Body of pancreas (tissue), 4 donors: ENCODE measurements at regions not wholly inside any gene's neighbourhood (a gene's known extent, or its start where the extent isn't known, plus 50 kb on each side); places are given as distances from the start of the nearest gene placed in this dataset.

ENCODE experiments used
- ATAC-seq: fragments of 150-250 bp; one replicate; pipeline ENCODE4 v1.9.1; 2016
- DNase-seq, 4 donors: peaks; one replicate each; pipeline ENCODE4 v3.0.0-alpha.2; 2019
- H3K27ac ChIP-seq, 4 donors: fragments of 200-600 bp; sonication (generic); 1 replicate in 3 of 4; 2 replicates in 1 of 4; pipeline versions ENCODE4 v1.5.1 to v1.6.1; 2016 to 2019; ENCODE audit warnings: mild to moderate bottlenecking in 1 of 4, mixed read lengths in 1 of 4, moderate library complexity in 1 of 4
- H3K27me3 ChIP-seq, 2 donors: fragments of 200-600 bp; sonication (generic); one replicate each; pipeline ENCODE4 v1.6.0; 2016; ENCODE audit warnings: mild to moderate bottlenecking in 1 of 2
- H3K36me3 ChIP-seq, 2 donors: fragments of 200-600 bp; sonication (generic); replicated peaks in 1 of 2; 2 replicates each; pipeline ENCODE4 v1.5.1; 2016; ENCODE audit warnings: low read depth in 2 of 2; ENCODE audit not compliant: insufficient read depth in 1 of 2
- H3K4me1 ChIP-seq: fragments of 200-600 bp; sonication (generic); one replicate; pipeline ENCODE4 v1.6.0; 2016
- H3K4me3 ChIP-seq, 2 donors: fragments of 200-600 bp; sonication (generic); 1 replicate in 1 of 2; 2 replicates in 1 of 2; pipeline ENCODE4 v1.5.1; 2016 to 2019
- H3K9me3 ChIP-seq, 3 donors: fragments of 200-600 bp; sonication (generic); 1 replicate in 2 of 3; 2 replicates in 1 of 3; pipeline ENCODE4 v1.5.1; 2016
- CTCF ChIP-seq, 7 experiments: fragments of 450-650 bp in 4 of 7; fragments of 200-600 bp in 3 of 7; sonication (generic) in 3 of 7; IDR thresholded peaks; one replicate each; pipeline ENCODE4 v1.5.1; 2016 to 2019; ENCODE audit warnings: antibody characterized with exemption in 7 of 7
- POLR2A ChIP-seq, 3 donors: fragments of 450-650 bp; IDR thresholded peaks; one replicate each; pipeline ENCODE4 v1.6.1; 2016; ENCODE audit warnings: antibody characterized with exemption in 3 of 3, mild to moderate bottlenecking in 2 of 3
- WGBS, 2 donors: methylation state at CpG; one replicate each; pipeline ENCODE4 v1.1.5; 2017; 5-methylcytosine and 5-hydroxymethylcytosine counted together
- intact Hi-C: fragments of 100-400 bp; cut with DNase I; formaldehyde crosslinking; loops from one replicate; pipeline ENCODE4 v1.15.1; 2023

GRCh38 chr6:66860328-66860727 is 1153.3 kb upstream of the EYS start:
- H3K4me3 ChIP-seq = no peak overlapping the region
- 46 to 55% methylated on average over 3 of the region's 3 CpGs for WGBS, 2 donors
- H3K4me1 ChIP-seq = no peaks in the 10 kb centered on the region
- no peaks in the 10 kb centered on the region for H3K9me3 ChIP-seq
- H3K36me3 ChIP-seq = no peaks in the 10 kb centered on the region
- TF ChIP-seq POLR2A (IDR thresholded peaks at IDR 0.05) (no peak), CTCF (IDR thresholded peaks at IDR 0.05) (no peak)
- intact Hi-C loops = no loop called here
- H3K27me3 ChIP-seq = no peaks in the 10 kb centered on the region
- no peak overlapping the region for H3K27ac ChIP-seq
- no peak for ATAC-seq
- DNase-seq = no peak

DNA sequence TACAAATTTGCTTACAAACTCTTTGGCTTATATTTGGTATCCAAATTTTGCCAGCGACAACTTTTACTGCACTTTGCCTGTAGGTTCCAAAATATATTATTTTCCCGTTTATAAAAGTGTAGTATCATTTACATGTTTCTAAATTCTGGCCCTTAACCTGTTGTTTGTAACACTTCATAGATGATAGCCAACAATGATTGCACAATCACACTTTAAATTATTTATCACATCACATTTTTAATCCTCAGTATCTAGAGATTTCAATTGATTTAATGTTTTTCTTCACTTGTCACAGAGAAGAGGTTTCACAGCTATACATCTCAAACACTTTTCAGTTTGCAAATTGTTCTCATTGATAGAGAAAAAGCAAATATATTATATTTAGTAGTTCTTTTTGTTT is 1151.2 kb upstream of the EYS start:
- Histone ChIP-seq H3K27me3 (no peaks in the 10 kb centered on the region), H3K27ac (no peak overlapping the region), H3K4me1 (no peaks in the 10 kb centered on the region), H3K36me3 (no peaks in the 10 kb centered on the region), H3K4me3 (no peak overlapping the region), H3K9me3 (no peaks in the 10 kb centered on the region)
- 47 to 56% methylated on average over 2 of the region's 2 CpGs for WGBS, 2 donors
- ATAC-seq (no peak), DNase-seq (no peak)
- no peak for TF ChIP-seq CTCF (IDR thresholded peaks at IDR 0.05)
- no peak for TF ChIP-seq POLR2A (IDR thresholded peaks at IDR 0.05)
- intact Hi-C loops = no loop called here

DNA sequence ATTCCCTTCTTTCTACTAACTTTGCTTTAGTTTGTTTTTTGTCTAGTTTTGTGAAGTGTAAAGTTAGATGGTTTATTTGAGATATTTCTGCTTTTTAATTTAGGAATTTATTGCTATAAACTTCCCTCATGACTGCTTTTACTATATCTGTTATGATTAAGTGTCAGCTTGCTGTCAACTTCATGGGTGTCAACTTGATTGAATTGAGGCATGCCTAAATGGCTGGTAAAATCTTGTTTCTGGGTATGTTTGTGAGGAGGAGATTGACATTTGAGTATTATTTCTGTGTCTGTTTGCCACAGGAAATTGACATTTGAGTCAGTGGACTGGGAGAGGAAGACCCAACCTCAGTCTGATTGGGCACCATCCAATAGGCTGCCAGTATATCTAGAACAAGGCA is 1147.0 kb upstream of the EYS start:
- H3K27ac ChIP-seq = no peak overlapping the region

DNA sequence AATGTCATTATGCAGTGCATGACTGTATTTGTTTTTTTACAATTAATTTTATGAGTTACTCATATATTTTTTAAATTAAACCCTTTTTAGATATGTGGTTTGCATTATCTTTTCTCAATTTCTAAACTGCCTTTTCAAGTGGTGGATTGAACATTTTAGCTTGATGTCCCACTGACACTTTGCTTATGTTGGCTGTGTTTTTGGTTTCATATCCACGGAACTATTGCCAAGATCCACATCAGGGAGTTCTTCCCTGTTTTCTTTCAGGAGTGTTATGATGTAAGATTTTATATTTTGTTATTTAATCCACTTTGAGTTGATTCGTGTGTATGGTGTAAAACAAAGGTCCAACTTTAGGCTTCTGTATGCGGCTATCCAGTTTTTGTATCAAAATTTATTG is 1144.9 kb upstream of the EYS start:
- Histone ChIP-seq H3K9me3 (no peaks in the 10 kb centered on the region), H3K4me1 (no peaks in the 10 kb centered on the region), H3K27ac (no peak overlapping the region), H3K36me3 (no peaks in the 10 kb centered on the region), H3K4me3 (no peak overlapping the region), H3K27me3 (no peaks in the 10 kb centered on the region)
- TF ChIP-seq POLR2A (IDR thresholded peaks at IDR 0.05) (no peak), CTCF (IDR thresholded peaks at IDR 0.05) (no peak)
- intact Hi-C loops = no loop called here
- no peak for DNase-seq
- 40 to 53% methylated on average over 3 of the region's 3 CpGs for WGBS, 2 donors
- no peak for ATAC-seq

More for the DNA sequence above, 1147.0 kb upstream of the EYS start:
- TF ChIP-seq CTCF (IDR thresholded peaks at IDR 0.05) (no peak), POLR2A (IDR thresholded peaks at IDR 0.05) (no peak)
- Histone ChIP-seq H3K9me3 (no peaks in the 10 kb centered on the region), H3K36me3 (no peaks in the 10 kb centered on the region), H3K27me3 (no peaks in the 10 kb centered on the region), H3K4me3 (no peak overlapping the region), H3K4me1 (no peaks in the 10 kb centered on the region)
- no peak for ATAC-seq
- DNase-seq = no peak
- intact Hi-C loops = no loop called here

- Histone ChIP-seq H3K27me3 (no peaks in the 10 kb centered on the region), H3K4me1 (no peaks in the 10 kb centered on the region), H3K4me3 (no peak overlapping the region), H3K36me3 (no peaks in the 10 kb centered on the region), H3K9me3 (no peaks in the 10 kb centered on the region), H3K27ac (no peak overlapping the region)
- no peak for ATAC-seq
- intact Hi-C loops = no loop called here
- TF ChIP-seq POLR2A (IDR thresholded peaks at IDR 0.05) = no peak
- TF ChIP-seq CTCF (IDR thresholded peaks at IDR 0.05) = no peak
- no peak for DNase-seq
Observed at GRCh38 chr6:66849843-66850242, 1142.8 kb upstream of the EYS start.
